Activated T-helper 1 cell treated with Interleukin-2 at 50 U/mL for 16 hours (primary cell): ENCODE measurements at regions not wholly inside any gene's neighbourhood (a gene's known extent, or its start where the extent isn't known, plus 50 kb on each side); places are given as distances from the start of the nearest gene placed in this dataset.
A peak's percentile ranks its signal among the peaks of the same experiment; 100 is the strongest.

Experiments
- DNase-seq: peaks from one replicate; pipeline ENCODE4 v3.0.0-alpha.2; 2020; ENCODE audit warnings: low read depth

DNA sequence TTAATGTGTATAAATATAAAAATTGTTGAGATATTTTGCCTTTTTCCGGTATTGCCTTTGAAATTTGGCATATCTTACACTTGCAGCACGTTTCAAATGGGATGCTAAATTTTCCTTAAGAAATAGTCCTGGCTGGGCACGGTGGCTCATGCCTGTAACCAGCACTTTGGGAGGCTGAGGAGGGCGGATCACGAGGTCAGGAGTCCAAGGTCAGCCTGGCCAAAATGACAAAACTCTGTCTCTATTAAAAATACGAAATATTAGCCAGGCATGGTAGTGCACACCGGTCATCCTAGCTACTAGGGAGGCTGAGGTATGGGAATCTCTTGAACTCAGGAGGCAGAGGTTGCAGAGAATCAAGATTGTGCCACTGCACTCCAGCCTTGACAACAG is 220.2 kb downstream of the PTEN start:
- DNase-seq: no peak

DNA sequence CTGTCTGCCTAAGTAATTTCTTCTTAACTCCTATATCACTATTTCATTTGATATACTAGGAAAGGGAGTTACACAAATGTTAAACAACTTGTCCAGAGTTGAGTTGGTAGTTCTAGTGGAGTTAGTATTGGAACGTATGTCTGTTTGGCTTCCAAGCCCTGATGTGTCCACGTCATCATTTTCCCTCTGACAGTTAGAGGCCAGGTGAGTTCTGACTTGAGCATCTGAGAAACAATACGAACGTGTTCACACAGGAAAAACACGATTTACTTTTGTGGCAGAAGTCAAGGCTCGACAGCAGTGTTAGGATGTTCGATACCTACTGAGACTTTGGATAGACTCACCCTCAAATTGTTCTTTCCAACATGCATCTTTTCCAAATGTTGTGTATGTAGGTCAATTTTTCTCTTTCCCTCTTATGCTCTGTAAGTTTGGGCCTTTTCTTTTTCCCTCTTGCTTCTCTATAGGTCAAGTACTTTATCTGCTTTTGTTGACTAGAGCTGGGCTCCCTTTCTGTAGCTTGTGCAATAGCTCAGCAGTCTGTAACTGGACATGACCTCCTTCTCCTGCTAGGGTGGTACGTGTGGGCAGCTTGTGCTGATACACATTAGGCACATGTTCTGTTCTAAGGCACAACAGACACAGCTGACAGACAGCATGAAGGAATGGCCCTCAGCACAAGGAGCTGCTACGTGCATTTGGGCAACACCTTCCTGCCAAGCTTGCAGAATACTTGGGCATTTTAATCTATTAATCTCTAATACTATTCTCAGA is 222.9 kb downstream of the PTEN start:
- DNase-seq: no peak

DNA sequence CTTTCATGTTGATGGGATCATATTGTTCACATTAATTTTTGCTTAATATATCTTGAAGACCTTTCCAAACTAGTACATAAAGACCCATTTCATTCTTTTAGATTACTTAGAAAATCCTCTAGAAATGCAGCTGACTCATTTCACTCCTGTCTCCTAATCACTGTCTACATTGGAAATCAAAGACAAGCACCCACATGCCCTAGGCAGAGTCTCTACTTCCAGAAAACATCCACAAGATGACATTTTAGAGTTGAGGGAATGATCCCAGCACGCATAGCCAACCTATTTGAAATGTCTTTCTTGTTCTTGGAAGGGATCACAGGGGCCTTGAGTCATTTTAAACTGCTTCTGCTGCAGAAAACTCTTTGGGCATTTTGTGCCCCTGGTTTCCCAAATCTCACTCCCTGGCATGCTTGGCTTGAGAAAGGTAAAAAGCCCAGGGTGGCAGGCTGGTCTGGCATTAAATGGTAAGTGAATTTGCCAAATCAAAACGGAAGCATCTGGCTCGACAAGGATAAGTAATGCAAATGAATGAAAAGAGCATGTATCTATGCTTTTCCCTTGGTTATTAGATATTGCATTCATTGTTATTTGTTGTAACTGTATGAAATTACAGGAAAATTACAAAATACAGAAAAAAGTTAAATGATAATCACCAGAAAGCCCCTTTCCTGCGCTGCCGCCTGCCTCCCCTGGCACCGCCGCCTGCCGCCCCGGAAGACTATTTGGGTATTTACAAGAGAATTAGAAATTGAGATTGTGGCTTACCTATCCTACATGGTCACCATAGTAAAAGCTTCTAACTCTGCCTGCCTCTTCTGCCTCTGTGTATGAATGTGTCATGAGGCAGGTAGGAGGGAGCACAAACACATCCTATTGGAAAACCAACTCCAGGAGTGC is 225.3 kb downstream of the PTEN start:
- no peak for DNase-seq

DNA sequence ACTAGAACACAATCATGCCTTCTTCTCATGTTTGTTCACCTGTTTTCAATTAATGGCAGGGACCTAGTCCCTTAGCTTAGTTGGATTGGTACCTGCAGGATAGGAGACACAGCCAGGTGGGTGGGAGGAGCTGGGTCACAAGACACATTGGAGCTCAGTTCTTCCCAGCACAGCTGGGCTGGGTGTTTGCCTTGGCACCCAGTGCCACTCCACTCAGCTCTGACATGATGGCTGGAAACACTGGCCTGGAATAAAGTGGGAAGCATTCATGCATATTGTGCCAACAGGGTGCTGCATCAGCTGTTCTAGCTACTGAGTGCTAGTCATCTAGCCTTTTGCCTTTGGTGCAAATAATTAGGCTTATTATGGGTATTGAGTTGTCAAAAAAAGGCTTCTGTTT is 226.1 kb downstream of the PTEN start:
- DNase-seq: no peak

DNA sequence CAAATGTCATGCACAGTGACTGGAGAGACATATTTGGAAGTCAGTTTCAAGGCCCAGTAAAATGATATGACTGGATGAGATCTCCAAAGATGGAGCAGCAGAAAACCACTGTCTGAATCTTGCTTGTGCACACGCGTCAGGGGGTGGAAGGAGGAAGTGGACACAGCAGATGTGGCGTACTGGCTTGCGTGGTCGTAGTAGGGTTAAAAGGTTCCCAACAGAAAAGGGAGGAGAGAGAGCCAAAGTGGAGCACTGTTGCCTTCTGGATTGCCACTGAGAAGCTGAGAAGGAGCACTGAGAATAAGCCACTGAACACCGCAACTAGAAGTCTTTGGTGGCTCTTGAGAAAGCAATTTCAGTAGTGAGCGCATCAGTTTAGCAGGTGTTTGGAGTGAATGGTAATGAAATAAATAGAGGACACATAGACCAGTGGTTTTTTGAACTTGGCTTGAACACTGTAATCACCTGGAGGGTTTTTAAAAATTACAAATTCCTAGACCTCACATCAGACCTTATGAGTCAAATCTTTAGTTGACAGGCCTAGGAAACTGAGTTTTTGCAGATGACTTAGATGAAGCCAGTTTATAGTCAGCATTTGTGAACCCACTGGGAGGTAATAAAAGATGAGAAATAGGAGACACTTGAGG is 227.3 kb downstream of the PTEN start:
- no peak for DNase-seq

DNA sequence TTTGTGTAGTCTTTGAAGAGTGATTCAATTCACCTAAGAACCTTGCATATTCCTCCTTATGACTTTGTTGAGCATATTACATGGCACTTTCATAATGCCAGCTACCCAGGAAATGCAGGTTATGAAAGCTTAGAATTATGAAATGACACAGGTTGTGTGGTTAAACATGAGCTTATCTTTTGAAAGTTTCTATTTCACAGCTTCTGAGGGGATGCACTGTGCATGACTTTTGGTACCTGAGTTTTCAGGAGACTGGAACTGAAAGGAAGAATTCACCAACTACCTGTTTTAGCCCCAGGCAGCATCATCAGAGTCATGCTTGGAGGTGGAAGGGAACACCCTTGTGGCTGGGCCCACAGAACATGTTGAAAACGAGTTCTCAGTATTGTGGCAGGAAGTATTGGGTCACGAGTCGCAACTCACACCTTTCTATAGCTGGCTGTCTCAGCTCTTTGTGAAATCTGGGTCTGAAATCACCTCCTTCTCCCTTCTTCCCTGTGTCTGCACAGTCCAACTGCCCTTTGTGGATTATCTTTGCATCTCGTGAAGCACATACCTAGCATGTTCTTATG is 228.2 kb downstream of the PTEN start:
- DNase-seq: peak; percentile 39

DNA sequence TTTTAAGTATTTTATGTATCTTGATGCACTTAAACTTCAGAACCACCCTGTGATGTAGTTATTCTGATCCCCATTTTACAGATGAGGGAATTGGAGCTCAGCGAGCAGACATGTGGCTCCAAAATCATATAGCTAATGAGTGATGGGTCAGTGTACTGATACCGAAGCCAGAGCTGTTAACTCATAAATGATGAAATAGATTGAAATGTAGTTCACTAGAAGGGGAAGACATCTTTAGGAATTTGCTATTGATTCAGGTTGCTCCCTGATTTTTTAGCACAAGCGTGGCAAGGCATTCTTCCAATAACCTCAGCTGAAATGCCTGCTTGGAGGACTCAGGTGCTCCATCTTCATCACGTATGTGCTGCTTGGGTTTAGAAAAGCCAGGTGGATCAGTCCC is 228.8 kb downstream of the PTEN start:
- DNase-seq: no peak

DNA sequence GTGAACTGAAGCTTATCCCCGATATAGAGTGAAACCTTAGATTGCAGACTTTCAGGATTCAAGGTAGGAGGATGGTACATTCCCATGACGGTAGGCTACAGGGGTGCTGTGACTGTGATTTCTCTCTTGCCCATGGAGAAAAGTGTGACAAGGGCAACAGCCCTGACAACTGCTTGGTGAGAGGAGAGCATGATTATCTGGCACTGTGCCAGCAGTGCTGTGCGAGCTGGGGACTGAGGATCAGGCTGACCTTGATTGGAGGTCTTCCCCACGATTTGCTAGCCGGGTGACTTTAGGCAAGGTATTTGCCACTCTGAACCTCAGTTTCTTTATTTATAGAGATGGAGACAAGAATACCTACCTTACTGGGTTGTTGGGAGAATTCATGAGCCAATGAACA is 229.5 kb downstream of the PTEN start:
- no peak for DNase-seq

DNA sequence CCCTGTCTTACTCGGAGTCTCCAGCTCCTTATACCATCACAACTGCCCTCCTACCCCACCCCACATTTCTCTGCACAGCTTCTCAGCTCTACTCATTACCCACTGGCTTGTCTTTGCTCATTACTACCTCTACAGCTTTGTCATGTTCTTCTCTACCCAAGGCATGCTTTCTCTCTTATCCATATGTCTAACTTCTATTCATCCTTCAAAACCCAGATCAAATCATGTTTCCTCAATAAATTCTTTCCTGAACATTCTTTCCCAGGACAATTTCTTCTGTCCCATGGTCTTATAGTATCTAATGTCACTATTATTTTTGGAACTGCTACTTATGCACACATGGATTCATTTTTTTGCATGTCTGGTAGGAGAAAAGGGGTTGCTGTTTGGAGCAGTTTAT is 231.4 kb downstream of the PTEN start:
- no peak for DNase-seq

DNA sequence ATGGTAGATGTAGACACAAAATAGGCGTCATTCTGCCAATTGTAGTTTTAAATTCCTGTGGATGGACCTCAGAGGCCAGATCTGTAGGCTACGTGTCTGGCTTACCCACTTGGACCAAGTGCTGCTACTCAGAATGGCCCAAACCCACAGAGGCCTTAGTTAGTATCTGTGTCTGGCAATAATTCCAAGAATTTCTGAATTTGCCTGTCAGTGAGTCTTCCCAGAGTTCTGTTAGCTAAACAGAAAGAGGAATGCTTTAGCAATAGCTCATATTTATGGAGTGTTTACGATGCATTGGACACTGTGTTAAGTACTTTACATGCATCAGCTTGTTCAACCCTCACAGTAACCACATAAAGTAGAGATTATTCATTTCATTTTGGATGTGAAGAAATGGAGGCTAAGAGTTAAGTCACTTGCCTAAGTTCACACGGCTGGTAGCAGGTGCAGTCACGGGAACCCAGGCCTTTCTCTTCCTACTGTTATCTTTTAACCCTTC is 231.8 kb downstream of the PTEN start:
- no peak for DNase-seq

DNA sequence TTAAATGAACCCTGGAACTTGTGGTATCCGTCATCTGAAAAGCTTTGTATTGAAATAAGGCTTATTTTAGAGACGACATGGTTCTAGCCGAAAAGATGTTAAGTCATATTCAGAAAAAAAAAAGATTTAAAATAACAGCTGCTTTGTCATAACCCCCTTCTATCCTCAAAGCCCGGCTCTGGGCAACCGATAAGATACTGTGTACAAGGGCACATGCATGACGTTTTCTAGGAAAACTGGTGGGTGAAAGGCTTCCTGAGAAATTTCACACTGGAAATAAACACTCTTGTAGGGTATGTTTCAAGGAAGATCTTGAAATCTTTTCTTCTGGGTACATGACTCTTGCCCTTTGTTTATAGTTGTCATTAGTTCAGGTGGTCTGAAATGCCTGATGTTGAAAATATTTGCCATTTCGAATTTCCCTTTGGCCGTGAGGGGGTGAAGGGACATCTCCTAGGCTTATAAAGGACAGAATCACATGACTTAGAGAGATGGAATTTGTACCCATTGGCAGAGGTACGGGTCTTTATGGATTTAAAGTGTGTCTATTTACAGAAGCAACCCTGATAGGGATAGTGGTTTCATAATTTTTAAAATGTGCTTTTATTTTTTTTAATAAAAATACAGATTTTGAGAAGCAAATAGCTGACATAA is 232.5 kb downstream of the PTEN start:
- DNase-seq: no peak

DNA sequence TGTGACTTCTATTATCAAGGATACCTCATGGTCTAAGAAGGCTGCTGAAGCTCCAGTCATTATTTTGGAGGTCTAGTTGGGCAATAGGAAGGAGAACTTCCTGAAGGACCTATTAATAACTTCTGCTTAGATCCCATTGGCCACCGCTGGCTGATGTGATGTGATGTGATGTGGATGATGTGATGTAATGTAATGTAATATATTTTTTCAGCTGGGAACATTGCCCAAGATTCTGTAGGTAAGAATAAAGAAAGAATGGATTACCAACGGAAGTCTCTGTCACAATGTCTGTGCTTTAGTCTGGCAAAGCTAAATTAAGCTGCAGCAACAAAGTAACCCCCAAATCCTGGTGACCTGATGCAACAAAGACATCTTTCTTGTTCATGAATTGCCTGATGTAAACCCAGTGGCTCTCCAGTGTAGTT is 233.7 kb downstream of the PTEN start:
- DNase-seq: no peak

DNA sequence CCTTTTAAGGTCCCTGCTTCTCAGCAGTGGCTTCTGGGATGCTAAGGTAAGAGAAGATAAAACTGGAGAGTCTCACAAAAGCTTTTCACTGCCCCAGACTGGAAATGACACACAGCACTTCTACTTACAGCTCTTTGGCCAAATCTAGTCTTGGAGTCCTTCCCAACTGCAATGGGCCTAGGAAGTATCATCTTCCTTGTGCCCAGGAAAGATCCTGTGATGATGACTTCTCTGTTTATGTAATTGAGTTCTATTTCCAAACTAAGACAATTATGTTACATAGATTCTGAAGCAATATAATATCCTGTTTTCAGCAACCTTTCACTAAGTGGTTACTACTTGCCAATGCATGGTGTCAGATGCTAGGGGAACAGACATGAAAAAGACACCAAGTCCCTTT is 234.1 kb downstream of the PTEN start:
- no peak for DNase-seq

DNA sequence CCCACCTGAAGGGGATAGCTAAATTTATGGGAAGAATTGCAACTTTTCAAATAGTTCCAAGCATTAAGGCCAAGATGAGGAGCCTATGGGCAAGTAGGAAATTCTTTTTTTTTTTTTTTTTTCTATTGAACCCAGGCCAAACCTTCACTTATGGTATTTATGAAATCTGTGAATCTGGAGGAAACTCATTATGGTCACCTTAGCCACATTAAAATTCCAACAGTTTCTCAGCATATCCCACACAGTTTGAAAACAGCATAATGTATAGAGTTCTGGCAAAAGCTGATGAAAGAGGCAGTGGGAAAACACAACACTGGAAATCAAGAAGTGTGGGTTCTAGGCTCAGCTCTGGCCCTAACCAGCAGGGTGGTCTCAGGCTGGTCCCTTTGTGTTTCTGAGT is 236.9 kb downstream of the PTEN start:
- DNase-seq: no peak

DNA sequence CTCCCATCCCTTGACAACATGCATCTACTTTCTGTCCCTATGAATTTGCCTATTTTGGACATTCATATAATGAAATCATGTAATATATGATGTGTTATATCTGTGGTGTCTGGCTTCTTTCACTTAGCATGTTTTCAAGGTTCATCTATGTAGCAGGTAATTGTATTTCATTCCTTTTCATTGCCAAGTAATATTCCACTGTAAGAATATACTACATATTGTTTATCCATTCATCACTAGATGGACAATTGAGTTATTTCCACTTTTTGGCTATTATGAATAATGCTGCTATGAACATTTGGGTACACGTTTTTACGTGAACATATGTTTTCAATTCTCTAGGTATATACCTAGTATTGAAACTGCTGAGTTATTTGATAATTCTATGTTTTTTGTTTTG is 238.2 kb downstream of the PTEN start:
- no peak for DNase-seq

DNA sequence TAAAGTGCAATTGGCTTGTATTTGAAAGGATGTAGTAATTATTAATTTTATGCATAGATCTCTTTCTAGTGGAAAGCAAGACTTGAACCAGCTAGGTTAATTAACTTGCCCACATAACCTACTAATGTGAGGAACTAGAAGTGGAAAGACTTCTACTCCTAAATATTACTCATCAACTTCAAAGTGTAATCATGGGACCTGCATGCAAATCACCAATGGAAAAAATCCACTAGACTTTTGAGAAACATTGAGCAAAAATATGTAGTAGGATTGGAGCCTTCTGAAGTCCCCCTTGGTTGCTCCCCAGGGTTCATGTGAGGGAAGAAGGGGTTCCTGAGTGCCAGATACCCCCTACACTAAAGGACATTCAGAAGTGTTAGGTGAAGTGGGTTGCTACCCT is 240.2 kb downstream of the PTEN start:
- no peak for DNase-seq

DNA sequence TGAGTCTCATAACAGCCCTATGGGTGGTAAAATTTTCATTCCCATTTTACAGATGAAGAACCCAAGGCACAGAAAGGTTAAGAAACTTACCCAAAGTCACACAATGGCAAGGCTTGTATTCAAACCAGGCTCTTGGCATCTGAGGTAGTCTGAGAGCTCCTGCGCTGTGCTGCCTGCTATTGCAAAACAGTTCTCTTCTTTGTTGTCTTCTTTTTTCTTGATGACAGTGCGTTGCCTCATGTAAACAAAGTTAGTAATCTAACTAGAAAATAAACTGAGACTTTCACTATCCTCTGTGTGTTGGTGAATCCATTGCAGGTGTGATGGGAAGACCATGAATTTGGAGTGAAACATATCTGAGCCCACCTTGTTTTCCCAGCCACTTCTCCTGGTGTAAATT is 240.8 kb downstream of the PTEN start:
- DNase-seq: no peak

DNA sequence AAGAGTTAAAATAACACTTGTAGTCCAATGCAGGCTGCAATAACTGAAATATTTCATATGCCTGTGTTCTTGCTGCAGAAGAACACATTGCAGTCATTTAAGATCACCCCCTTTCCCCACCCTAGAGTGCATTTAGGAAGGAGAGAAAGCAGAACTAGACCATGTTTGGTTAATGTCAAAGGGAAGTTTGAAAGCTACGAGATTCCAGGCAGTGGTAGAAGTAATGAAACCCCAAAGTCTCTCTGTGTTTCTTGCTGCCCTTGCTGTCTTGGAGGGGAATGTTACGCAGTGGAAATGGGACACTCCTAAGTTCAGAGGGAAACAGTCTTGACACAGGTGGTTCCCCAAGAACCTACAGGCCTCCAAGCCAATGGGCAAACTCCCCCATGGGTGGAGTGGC is 242.9 kb downstream of the PTEN start:
- DNase-seq: no peak

DNA sequence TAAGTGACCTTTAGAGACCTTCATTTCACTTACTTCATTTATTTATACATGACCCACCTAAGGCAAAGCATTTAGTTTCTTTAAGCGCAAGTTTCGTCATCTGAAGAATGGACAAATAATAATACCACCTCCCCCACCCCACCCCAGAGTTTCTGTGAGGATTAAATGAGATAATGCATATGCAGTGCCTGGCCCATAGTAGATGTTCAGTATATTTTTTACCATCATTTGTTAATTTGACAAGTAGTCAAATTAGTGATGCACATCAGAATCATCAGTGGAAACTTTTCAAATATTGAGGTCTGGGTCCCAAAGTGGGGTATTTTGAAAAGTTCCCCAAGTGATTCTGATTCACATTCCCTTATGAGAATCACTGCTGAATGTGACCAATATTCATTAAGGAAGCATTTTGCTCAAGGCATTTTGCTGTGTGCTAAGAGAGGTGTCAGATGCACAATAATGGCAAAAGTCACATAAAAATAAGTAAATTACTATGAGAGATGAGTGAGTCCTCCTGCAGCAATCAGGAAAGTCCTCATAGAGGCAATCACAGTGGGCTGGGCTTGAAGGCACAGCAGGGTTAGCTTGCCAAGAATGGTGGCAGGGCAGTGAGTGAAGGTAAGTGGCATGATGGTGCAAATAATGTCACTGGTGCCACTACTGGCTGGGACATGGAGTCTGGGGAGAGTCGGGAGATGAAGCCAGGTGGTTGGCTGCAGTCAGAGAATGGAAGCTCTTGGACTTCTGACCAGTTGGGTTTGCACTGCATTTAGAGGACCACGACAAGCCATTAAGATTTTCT is 244.1 kb downstream of the PTEN start:
- DNase-seq: no peak

DNA sequence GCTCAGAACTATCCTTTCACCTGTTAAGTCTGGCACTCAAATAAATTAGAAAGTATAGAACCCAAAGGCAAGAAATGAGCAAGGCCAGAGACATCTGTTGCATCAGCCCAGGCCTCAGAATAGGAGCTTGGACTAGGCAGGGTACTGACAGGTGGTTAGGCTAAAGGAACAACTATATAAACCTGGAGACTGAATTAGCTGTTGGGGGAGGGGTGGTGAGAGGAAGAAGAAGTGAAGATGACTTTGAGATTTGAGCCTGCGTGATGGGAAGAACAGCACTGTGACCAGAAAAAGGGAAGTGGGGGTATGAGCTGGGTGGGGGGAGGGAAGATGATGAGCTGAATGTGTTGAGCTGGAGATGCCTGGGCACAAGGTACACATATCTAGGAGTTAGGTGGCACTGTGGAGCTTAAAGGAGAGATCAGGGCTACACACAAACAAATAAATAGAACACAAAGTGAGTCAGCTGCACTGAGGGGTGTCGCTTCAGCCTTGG is 244.7 kb downstream of the PTEN start:
- no peak for DNase-seq

DNA sequence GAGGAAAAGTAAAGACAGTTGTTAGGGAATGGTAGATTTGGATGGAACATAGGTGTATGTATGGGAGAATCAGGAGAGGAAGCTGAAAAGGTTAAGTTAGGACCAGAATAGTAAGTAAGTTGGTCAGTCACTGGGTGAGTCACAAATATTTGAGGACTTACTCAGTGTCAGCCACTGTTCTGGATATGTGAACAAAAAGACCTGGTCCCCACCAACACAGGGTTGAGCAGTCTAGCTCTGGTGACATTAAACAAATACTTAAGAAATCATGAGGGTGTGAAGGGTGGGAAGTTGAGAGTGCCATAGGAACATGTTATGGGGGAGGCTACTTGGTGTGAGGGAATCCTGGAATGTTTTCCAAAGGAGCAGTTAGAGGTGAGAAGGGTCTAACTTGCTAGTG is 246.9 kb downstream of the PTEN start:
- DNase-seq: no peak
